GM23338 (cell line): ENCODE measurements at regions not wholly inside any gene's neighbourhood (a gene's known extent, or its start where the extent isn't known, plus 50 kb on each side); places are given as distances from the start of the nearest gene placed in this dataset.
"Not testable (repeated sequence)": the region's sequence is repeated elsewhere in the genome, so short reads cannot be mapped to it uniquely, and the experiment has no call there.

Experiments
- ATAC-seq: fragments of 200-7000 bp; cut with Tn5 transposase; 3 replicates; pipeline ENCODE4 v1.9.1; 2020
- DNase-seq: peaks from one replicate; pipeline ENCODE4 v3.0.0-alpha.2; 2015; ENCODE audit warnings: low spot score
- H2AFZ ChIP-seq: fragments of 200-600 bp; sonication (generic); 2 replicates; pipeline ENCODE4 v1.8.0; 2016; ENCODE audit warnings: antibody characterized with exemption, mild to moderate bottlenecking, moderate library complexity
- H3F3A ChIP-seq: fragments of 200-600 bp; sonication (generic); replicated peaks from 2 replicates; pipeline ENCODE4 v1.8.0; 2017; ENCODE audit warnings: antibody characterized with exemption, mixed run types, low read depth
- H3K27ac ChIP-seq: fragments of 200-600 bp; sonication (generic); 2 replicates; pipeline ENCODE4 v1.6.1; 2016; ENCODE audit warnings: low read depth
- H3K27me3 ChIP-seq: fragments of 200-600 bp; sonication (generic); 2 replicates; pipeline ENCODE4 v1.8.0; 2016; ENCODE audit warnings: mild to moderate bottlenecking, mixed run types, moderate library complexity; ENCODE audit not compliant: insufficient read depth
- H3K36me3 ChIP-seq: fragments of 200-600 bp; sonication (generic); 2 replicates; pipeline ENCODE4 v1.8.0; 2016; ENCODE audit warnings: mild to moderate bottlenecking; ENCODE audit not compliant: insufficient read depth
- H3K4me1 ChIP-seq: fragments of 200-600 bp; sonication (generic); 2 replicates; pipeline ENCODE4 v1.8.0; 2016; ENCODE audit warnings: mild to moderate bottlenecking, moderate library complexity; ENCODE audit not compliant: insufficient read depth
- H3K4me2 ChIP-seq: fragments of 200-600 bp; sonication (generic); 2 replicates; pipeline ENCODE4 v1.7.1; 2017; ENCODE audit warnings: mixed run types
- H3K4me3 ChIP-seq: fragments of 200-600 bp; sonication (generic); 2 replicates; pipeline ENCODE4 v1.6.1; 2016; ENCODE audit warnings: mixed run types
- H3K79me2 ChIP-seq: fragments of 200-600 bp; sonication (generic); replicated peaks from 2 replicates; pipeline ENCODE4 v1.8.0; 2017; ENCODE audit warnings: mild to moderate bottlenecking; ENCODE audit not compliant: insufficient read depth
- H3K9me2 ChIP-seq: fragments of 200-600 bp; sonication (generic); 2 replicates; pipeline ENCODE4 v1.8.0; 2017; ENCODE audit not compliant: insufficient read depth
- H4K20me1 ChIP-seq: fragments of 200-600 bp; sonication (generic); replicated peaks from 2 replicates; pipeline ENCODE4 v1.8.0; 2017; ENCODE audit warnings: mild to moderate bottlenecking; ENCODE audit not compliant: insufficient read depth
- H3K27ac Mint-ChIP-seq: 2 replicates; pipeline ENCODE4 v1.8.0; 2020; ENCODE audit warnings: inconsistent platforms, mild to moderate bottlenecking, moderate library complexity, mixed read lengths
- H3K27me3 Mint-ChIP-seq: 3 replicates; pipeline ENCODE4 v1.8.0; 2022; ENCODE audit warnings: low read depth, mild to moderate bottlenecking, moderate library complexity, mixed read lengths, inconsistent platforms; ENCODE audit not compliant: insufficient read depth, poor library complexity
- H3K36me3 Mint-ChIP-seq: 3 replicates; pipeline ENCODE4 v1.8.0; 2021; ENCODE audit warnings: low read depth, mild to moderate bottlenecking, inconsistent platforms, moderate library complexity, mixed read lengths
- H3K4me1 Mint-ChIP-seq: 3 replicates; pipeline ENCODE4 v1.8.0; 2020; ENCODE audit warnings: mild to moderate bottlenecking, inconsistent platforms, mixed read lengths
- H3K4me3 Mint-ChIP-seq: 3 replicates; pipeline ENCODE4 v1.8.0; 2021; ENCODE audit warnings: moderate library complexity, mild to moderate bottlenecking, inconsistent platforms, mixed read lengths
- H3K9me3 Mint-ChIP-seq: 3 replicates; pipeline ENCODE4 v1.8.0; 2020; ENCODE audit warnings: moderate library complexity, mild to moderate bottlenecking, inconsistent platforms, mixed read lengths
- EZH2 ChIP-seq: fragments of 200-600 bp; sonication (generic); IDR thresholded peaks from one replicate; pipeline ENCODE4 v1.8.0; 2017; ENCODE audit warnings: antibody characterized with exemption, mild to moderate bottlenecking, low read depth; ENCODE audit not compliant: unreplicated experiment
- EZH2phosphoT487 ChIP-seq: fragments of 200-600 bp; sonication (generic); IDR thresholded peaks from one replicate; pipeline ENCODE4 v1.8.1; 2018; ENCODE audit warnings: antibody characterized with exemption; ENCODE audit not compliant: unreplicated experiment
- JUNB ChIP-seq: IDR thresholded peaks from one replicate; pipeline ENCODE4 v1.6.1; 2016; ENCODE audit warnings: antibody characterized with exemption; ENCODE audit not compliant: unreplicated experiment
- NANOG ChIP-seq: IDR thresholded peaks from 2 replicates; pipeline ENCODE4 v1.6.1; 2016; ENCODE audit warnings: antibody characterized with exemption, borderline replicate concordance
- POLR2AphosphoS5 ChIP-seq: IDR thresholded peaks from 2 replicates; pipeline ENCODE4 v1.6.1; 2016; ENCODE audit warnings: antibody characterized with exemption, low read depth
- STAT1 ChIP-seq: IDR thresholded peaks from one replicate; pipeline ENCODE4 v1.6.1; 2016; ENCODE audit warnings: antibody characterized with exemption; ENCODE audit not compliant: unreplicated experiment
- ZNF331 ChIP-seq: fragments of 250-450 bp; sonication (Bioruptor Pico); IDR thresholded peaks from 2 replicates; pipeline ENCODE4 v1.5.0; 2020; ENCODE audit warnings: low read depth, mild to moderate bottlenecking, moderate library complexity
- TF ChIP-seq, protein P1 (sequence below), 2 experiments: fragments of 200-600 bp in 1 of 2; sonication (generic) in 1 of 2; conservative IDR thresholded peaks; 2 replicates each; pipeline versions ENCODE4 v1.5.1 to v1.6.1; 2016 to 2017; ENCODE audit warnings: antibody characterized with exemption in 2 of 2, low read depth in 2 of 2, mild to moderate bottlenecking in 2 of 2, moderate library complexity in 1 of 2
- TF ChIP-seq, protein P2 (sequence below): IDR thresholded peaks from one replicate; pipeline ENCODE4 v1.6.1; 2018; ENCODE audit warnings: antibody characterized with exemption; ENCODE audit not compliant: unreplicated experiment
- TF ChIP-seq, protein P3 (sequence below): IDR thresholded peaks from 2 replicates; pipeline ENCODE4 v1.6.1; 2016; ENCODE audit warnings: antibody characterized with exemption

DNA sequence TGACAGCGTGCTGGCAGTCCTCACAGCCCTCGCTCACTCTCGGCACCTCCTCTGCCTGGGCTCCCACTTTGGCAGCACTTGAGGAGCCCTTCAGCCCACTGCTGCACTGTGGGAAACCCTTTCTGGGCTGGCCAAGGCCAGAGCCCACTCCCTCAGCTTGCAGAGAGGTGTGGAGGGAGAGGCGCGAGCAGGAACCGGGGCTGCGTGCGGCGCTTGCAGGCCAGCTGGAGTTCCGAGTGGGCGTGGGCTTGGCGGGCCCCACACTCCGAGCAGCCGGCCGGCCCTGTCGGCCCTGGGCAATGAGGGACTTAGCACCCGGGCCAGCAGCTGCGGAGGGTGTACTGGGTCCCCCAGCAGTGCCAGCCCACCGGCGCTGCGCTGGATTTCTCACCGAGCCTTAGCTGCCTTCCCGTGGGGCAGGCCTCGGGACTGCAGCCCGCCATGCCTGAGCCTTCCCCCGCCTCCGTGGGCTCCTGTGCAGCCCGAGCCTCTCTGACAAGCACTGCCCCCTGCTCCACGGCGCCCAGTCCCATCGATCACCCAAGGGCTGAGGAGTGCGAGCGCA is 722.0 kb downstream of the KLHL13 start:
- not testable (repeated sequence) for H3K4me2 ChIP-seq, H3K27me3 ChIP-seq, DNase-seq, H3K36me3 ChIP-seq, H3K79me2 ChIP-seq, H3K9me2 ChIP-seq, H3K4me3 ChIP-seq, H3K27ac Mint-ChIP-seq, H2AFZ ChIP-seq, H3K27me3 Mint-ChIP-seq, H3K4me3 Mint-ChIP-seq, H4K20me1 ChIP-seq, ATAC-seq, H3K4me1 Mint-ChIP-seq, H3K9me3 Mint-ChIP-seq, H3K36me3 Mint-ChIP-seq, H3K27ac ChIP-seq, H3K4me1 ChIP-seq, H3F3A ChIP-seq

DNA sequence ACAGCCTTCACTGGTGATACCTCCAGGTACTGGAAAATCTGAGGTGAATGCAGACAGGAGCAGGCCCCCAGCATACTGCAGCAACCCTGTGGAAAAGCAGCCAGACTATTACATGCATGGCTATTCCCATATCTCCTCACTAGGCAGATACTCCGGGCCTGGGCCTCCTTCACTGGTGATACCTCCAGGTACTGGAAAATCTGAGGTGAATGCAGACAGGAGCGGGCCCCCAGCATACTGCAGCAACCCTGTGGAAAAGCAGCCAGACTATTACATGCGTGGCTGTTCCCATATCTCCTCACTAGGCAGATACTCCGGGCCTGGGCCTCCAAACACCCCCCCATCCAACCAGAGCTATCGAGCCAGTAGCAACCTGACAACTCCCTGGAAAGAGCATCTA is 724.2 kb downstream of the KLHL13 start:
- not testable (repeated sequence) for H3K27ac ChIP-seq, H3K4me1 Mint-ChIP-seq, H3K4me3 Mint-ChIP-seq, H3K4me1 ChIP-seq, DNase-seq, H3K27ac Mint-ChIP-seq, H2AFZ ChIP-seq, H4K20me1 ChIP-seq, H3K9me2 ChIP-seq, H3K36me3 Mint-ChIP-seq, H3K9me3 Mint-ChIP-seq, H3K36me3 ChIP-seq, H3K4me2 ChIP-seq, H3K79me2 ChIP-seq, H3K27me3 ChIP-seq, H3F3A ChIP-seq, H3K4me3 ChIP-seq, ATAC-seq, H3K27me3 Mint-ChIP-seq

DNA sequence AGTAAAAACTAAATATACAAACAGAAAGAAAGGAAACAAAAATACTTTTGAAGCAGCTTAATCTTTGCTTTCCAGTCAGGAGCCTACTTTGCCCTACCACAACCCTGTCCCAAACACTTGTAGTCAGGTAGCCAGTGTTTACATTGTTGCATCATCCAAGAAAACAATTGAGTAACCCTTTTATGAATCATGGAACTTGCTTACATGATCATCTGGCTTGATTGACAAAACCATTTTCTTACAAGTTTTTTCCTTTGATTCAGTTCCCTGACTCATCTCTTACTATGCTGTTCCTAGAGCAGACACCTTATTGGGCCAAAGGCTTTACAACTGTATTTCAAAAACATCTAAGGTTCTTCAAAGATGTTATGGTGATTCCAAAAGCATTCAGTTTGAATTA is 740.1 kb downstream of the KLHL13 start:
- Mint-ChIP-seq H3K9me3 (no peaks in the 10 kb centered on the region), H3K36me3 (no peaks in the 10 kb centered on the region), H3K27me3 (no peaks in the 10 kb centered on the region), H3K27ac (no peak overlapping the region), H3K4me1 (peaks cover 17% of the 10 kb centered on the region), H3K4me3 (no peak overlapping the region)
- H3K4me2 ChIP-seq = no peak overlapping the region
- H4K20me1 ChIP-seq = no peaks in the 10 kb centered on the region
- DNase-seq (no peak), ATAC-seq (no peak)
- no peaks in the 10 kb centered on the region for H3F3A ChIP-seq
- no peak overlapping the region for H3K4me3 ChIP-seq
- H3K79me2 ChIP-seq = no peaks in the 10 kb centered on the region
- no peak overlapping the region for H2AFZ ChIP-seq
- peaks cover 9% of the 10 kb centered on the region; the same call in 1 of the 2 replicates for H3K4me1 ChIP-seq
- H3K36me3 ChIP-seq = no peaks in the 10 kb centered on the region
- no peak overlapping the region for H3K27ac ChIP-seq
- no peaks in the 10 kb centered on the region for H3K27me3 ChIP-seq
- no peaks in the 10 kb centered on the region for H3K9me2 ChIP-seq
- TF ChIP-seq STAT1 (no peak), POLR2AphosphoS5 (no peak), EZH2 (no peak), JUNB (no peak), ZNF331 (CRISPR knock-in tag) (no peak), NANOG (no peak), EZH2phosphoT487 (no peak)
- TF ChIP-seq, protein P1, sequence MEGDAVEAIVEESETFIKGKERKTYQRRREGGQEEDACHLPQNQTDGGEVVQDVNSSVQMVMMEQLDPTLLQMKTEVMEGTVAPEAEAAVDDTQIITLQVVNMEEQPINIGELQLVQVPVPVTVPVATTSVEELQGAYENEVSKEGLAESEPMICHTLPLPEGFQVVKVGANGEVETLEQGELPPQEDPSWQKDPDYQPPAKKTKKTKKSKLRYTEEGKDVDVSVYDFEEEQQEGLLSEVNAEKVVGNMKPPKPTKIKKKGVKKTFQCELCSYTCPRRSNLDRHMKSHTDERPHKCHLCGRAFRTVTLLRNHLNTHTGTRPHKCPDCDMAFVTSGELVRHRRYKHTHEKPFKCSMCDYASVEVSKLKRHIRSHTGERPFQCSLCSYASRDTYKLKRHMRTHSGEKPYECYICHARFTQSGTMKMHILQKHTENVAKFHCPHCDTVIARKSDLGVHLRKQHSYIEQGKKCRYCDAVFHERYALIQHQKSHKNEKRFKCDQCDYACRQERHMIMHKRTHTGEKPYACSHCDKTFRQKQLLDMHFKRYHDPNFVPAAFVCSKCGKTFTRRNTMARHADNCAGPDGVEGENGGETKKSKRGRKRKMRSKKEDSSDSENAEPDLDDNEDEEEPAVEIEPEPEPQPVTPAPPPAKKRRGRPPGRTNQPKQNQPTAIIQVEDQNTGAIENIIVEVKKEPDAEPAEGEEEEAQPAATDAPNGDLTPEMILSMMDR (conservative IDR thresholded peaks at IDR 0.05; ENCODE audit: low read depth in 2 of 2) = no peak
- TF ChIP-seq, protein P2, sequence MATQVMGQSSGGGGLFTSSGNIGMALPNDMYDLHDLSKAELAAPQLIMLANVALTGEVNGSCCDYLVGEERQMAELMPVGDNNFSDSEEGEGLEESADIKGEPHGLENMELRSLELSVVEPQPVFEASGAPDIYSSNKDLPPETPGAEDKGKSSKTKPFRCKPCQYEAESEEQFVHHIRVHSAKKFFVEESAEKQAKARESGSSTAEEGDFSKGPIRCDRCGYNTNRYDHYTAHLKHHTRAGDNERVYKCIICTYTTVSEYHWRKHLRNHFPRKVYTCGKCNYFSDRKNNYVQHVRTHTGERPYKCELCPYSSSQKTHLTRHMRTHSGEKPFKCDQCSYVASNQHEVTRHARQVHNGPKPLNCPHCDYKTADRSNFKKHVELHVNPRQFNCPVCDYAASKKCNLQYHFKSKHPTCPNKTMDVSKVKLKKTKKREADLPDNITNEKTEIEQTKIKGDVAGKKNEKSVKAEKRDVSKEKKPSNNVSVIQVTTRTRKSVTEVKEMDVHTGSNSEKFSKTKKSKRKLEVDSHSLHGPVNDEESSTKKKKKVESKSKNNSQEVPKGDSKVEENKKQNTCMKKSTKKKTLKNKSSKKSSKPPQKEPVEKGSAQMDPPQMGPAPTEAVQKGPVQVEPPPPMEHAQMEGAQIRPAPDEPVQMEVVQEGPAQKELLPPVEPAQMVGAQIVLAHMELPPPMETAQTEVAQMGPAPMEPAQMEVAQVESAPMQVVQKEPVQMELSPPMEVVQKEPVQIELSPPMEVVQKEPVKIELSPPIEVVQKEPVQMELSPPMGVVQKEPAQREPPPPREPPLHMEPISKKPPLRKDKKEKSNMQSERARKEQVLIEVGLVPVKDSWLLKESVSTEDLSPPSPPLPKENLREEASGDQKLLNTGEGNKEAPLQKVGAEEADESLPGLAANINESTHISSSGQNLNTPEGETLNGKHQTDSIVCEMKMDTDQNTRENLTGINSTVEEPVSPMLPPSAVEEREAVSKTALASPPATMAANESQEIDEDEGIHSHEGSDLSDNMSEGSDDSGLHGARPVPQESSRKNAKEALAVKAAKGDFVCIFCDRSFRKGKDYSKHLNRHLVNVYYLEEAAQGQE = no peak
- TF ChIP-seq, protein P3, sequence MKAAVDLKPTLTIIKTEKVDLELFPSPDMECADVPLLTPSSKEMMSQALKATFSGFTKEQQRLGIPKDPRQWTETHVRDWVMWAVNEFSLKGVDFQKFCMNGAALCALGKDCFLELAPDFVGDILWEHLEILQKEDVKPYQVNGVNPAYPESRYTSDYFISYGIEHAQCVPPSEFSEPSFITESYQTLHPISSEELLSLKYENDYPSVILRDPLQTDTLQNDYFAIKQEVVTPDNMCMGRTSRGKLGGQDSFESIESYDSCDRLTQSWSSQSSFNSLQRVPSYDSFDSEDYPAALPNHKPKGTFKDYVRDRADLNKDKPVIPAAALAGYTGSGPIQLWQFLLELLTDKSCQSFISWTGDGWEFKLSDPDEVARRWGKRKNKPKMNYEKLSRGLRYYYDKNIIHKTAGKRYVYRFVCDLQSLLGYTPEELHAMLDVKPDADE = no peak
